HepG2 (cell line): ENCODE measurements at regions not wholly inside any gene's neighbourhood (a gene's known extent, or its start where the extent isn't known, plus 50 kb on each side); places are given as distances from the start of the nearest gene placed in this dataset.

ENCODE experiments used
- ARNT2 ChIP-seq: sonication (generic); formaldehyde crosslinking; IDR thresholded peaks from 2 replicates; pipeline ENCODE4 v1.8.0; 2022; ENCODE audit warnings: mild to moderate bottlenecking, low read depth, missing genetic modification reagents, moderate library complexity
- ATF2 ChIP-seq: sonication (generic); formaldehyde crosslinking; IDR thresholded peaks from 2 replicates; pipeline ENCODE4 v1.4.0; 2020; ENCODE audit warnings: missing genetic modification reagents
- BCL3 ChIP-seq: sonication (generic); formaldehyde crosslinking; IDR thresholded peaks from 2 replicates; pipeline ENCODE4 v1.5.1; 2020; ENCODE audit warnings: mild to moderate bottlenecking, missing genetic modification reagents, moderate library complexity
- CAMTA2 ChIP-seq: sonication (generic); formaldehyde crosslinking; IDR thresholded peaks from 2 replicates; pipeline ENCODE4 v1.4.0; 2020; ENCODE audit warnings: mild to moderate bottlenecking, missing genetic modification reagents, borderline replicate concordance
- CBX1 ChIP-seq: IDR thresholded peaks from one replicate; pipeline ENCODE4 v1.6.1; 2016; ENCODE audit warnings: antibody characterized with exemption, low read depth
- ERF ChIP-seq: IDR thresholded peaks from 2 replicates; pipeline ENCODE4 v1.6.1; 2018; ENCODE audit warnings: missing biosample characterization, missing genetic modification reagents
- HNF4G ChIP-seq, 2 experiments: sonication (generic) in 1 of 2; formaldehyde crosslinking in 1 of 2; IDR thresholded peaks; 2 replicates each; pipeline versions ENCODE4 v1.4.0 to v1.6.1; 2011 to 2020; ENCODE audit warnings: borderline replicate concordance in 2 of 2, low read depth in 2 of 2, mild to moderate bottlenecking in 2 of 2, low read length in 1 of 2, missing genetic modification reagents in 1 of 2, moderate library complexity in 1 of 2
- REXO4 ChIP-seq: sonication (generic); formaldehyde crosslinking; IDR thresholded peaks from 2 replicates; pipeline ENCODE4 v1.8.0; 2022; ENCODE audit warnings: missing genetic modification reagents, mild to moderate bottlenecking, borderline replicate concordance
- RFX1 ChIP-seq: fragments of 450-650 bp; IDR thresholded peaks from 2 replicates; pipeline ENCODE4 v1.6.1; 2017
- TERF1 ChIP-seq: sonication (generic); formaldehyde crosslinking; IDR thresholded peaks from 2 replicates; pipeline ENCODE4 v1.8.0; 2022; ENCODE audit warnings: mild to moderate bottlenecking, missing genetic modification reagents, moderate library complexity
- ZBTB7A ChIP-seq: sonication (generic); formaldehyde crosslinking; IDR thresholded peaks from 2 replicates; pipeline ENCODE4 v1.8.0; 2022; ENCODE audit warnings: mild to moderate bottlenecking, missing genetic modification reagents
- ZC3H4 ChIP-seq: sonication (generic); formaldehyde crosslinking; IDR thresholded peaks from 2 replicates; pipeline ENCODE4 v1.4.0; 2020; ENCODE audit warnings: missing genetic modification reagents, borderline replicate concordance
- ZNF138 ChIP-seq: sonication (generic); formaldehyde crosslinking; IDR thresholded peaks from 2 replicates; pipeline ENCODE4 v1.5.0; 2020; ENCODE audit warnings: mild to moderate bottlenecking, low read depth, missing genetic modification reagents
- ZNF260 ChIP-seq: sonication (generic); formaldehyde crosslinking; IDR thresholded peaks from 2 replicates; pipeline ENCODE4 v1.4.0; 2020; ENCODE audit warnings: missing genetic modification reagents, low read depth, mild to moderate bottlenecking, borderline replicate concordance
- ZNF329 ChIP-seq: sonication (generic); formaldehyde crosslinking; IDR thresholded peaks from 2 replicates; pipeline ENCODE4 v1.9.0; 2021; ENCODE audit warnings: low read depth, mild to moderate bottlenecking, missing genetic modification reagents
- ZNF382 ChIP-seq: sonication (generic); formaldehyde crosslinking; IDR thresholded peaks from 2 replicates; pipeline ENCODE4 v1.5.0; 2020; ENCODE audit warnings: missing genetic modification reagents, mild to moderate bottlenecking, borderline replicate concordance
- ZNF609 ChIP-seq: sonication (generic); formaldehyde crosslinking; IDR thresholded peaks from 2 replicates; pipeline ENCODE4 v1.4.0; 2020; ENCODE audit warnings: mild to moderate bottlenecking, missing genetic modification reagents, borderline replicate concordance
- ZNF790 ChIP-seq: sonication (generic); formaldehyde crosslinking; IDR thresholded peaks from 2 replicates; pipeline ENCODE4 v1.8.0; 2022; ENCODE audit warnings: missing genetic modification reagents, mild to moderate bottlenecking, borderline replicate concordance
- ZSCAN25 ChIP-seq: sonication (generic); formaldehyde crosslinking; IDR thresholded peaks from 2 replicates; pipeline ENCODE4 v1.8.0; 2022; ENCODE audit warnings: mild to moderate bottlenecking, missing genetic modification reagents
- ZSCAN30 ChIP-seq: sonication (generic); formaldehyde crosslinking; IDR thresholded peaks from 2 replicates; pipeline ENCODE4 v1.5.0; 2020; ENCODE audit warnings: mild to moderate bottlenecking, missing genetic modification reagents

- TF ChIP-seq ZNF260 (CRISPR knock-in tag) (no peak), ZSCAN25 (CRISPR knock-in tag) (0 out of 2 replicates have a peak, but pooled peaks have one; percentile 17), TERF1 (CRISPR knock-in tag) (no peak), ZNF609 (CRISPR knock-in tag) (peak; percentile 80; the same call in 1 of the 2 replicates), ERF (CRISPR knock-in tag) (peak; percentile 88), REXO4 (CRISPR knock-in tag) (no peak), ZBTB7A (CRISPR knock-in tag) (peak; percentile 49; the same call in 1 of the 2 replicates), ZNF329 (CRISPR knock-in tag) (0 out of 2 replicates have a peak, but pooled peaks have one; percentile 67), ZNF790 (CRISPR knock-in tag) (no peak), CBX1 (peak; percentile 30), ZC3H4 (no peak; the same call in 1 of the 2 replicates), ATF2 (CRISPR knock-in tag) (peak; percentile 19; the same call in 1 of the 2 replicates), ZNF138 (CRISPR knock-in tag) (no peak; the same call in 1 of the 2 replicates), CAMTA2 (CRISPR knock-in tag) (no peak), RFX1 (peak; percentile 95), ARNT2 (CRISPR knock-in tag) (peak; percentile 50; the same call in 1 of the 2 replicates), HNF4G (IDR thresholded peaks at IDR 0.05; ENCODE audit: borderline replicate concordance, low read depth, low read length) (no peak), HNF4G (CRISPR knock-in tag; IDR thresholded peaks at IDR 0.05; ENCODE audit: borderline replicate concordance, low read depth) (no peak), ZNF382 (CRISPR knock-in tag) (no peak), BCL3 (CRISPR knock-in tag) (peak; percentile 75; the same call in 1 of the 2 replicates), ZSCAN30 (CRISPR knock-in tag) (no peak)
These were observed 67.4 kb upstream of the PIM1 start (continued) for GRCh38 chr6:37102299-37103168.
